ENCODE measurements at regions not wholly inside any gene's neighbourhood (a gene's known extent, or its start where the extent isn't known, plus 50 kb on each side); places are given as distances from the start of the nearest gene placed in this dataset.
"Not testable (repeated sequence)": the region's sequence is repeated elsewhere in the genome, so short reads cannot be mapped to it uniquely, and the experiment has no call there.

GRCh38 chr1:55514571-55514970 is 299.4 kb upstream of the USP24 start:
- H3K4me1 ChIP-seq (ENCODE audit: control insufficient read depth, insufficient read depth, low read length); RAD21 ChIA-PET (ENCODE audit: unreplicated experiment); intact Hi-C loops (cut with micrococcal nuclease; ENCODE audit: unreplicated experiment); BruUV-seq (replicated peaks); H3K4me3 ChIP-seq; H4K20me1 ChIP-seq (ENCODE audit: control insufficient read depth, insufficient read depth); POLR2A ChIA-PET; ATAC-seq; H2AFZ ChIP-seq (ENCODE audit: control insufficient read depth, low read depth, low read length); SMC1A ChIA-PET (ENCODE audit: uncharacterized antibody, unreplicated experiment); FAIRE-seq; H3K9ac ChIP-seq (ENCODE audit: control insufficient read depth, insufficient read depth, low read length); H3K27ac ChIP-seq (ENCODE audit: control insufficient read depth, insufficient read depth); H3K36me3 ChIP-seq (ENCODE audit: control insufficient read depth in 2 of 2, insufficient read depth in 2 of 2, low read length in 1 of 2); H3K9me3 ChIP-seq (replicated peaks; ENCODE audit: control insufficient read depth, insufficient read depth, low read length); H3K27me3 ChIP-seq (replicated peaks in 1 of 2; ENCODE audit: control insufficient read depth in 2 of 2, insufficient read depth in 2 of 2, low read length in 1 of 2); H3K79me2 ChIP-seq (ENCODE audit: control insufficient read depth, insufficient read depth, low read length); DNase-seq (ENCODE audit: low read depth, low spot score); H3K4me2 ChIP-seq (ENCODE audit: control insufficient read depth, insufficient read depth); in situ Hi-C loops (cut with MboI): not testable (repeated sequence)
- 21% methylated on average over 4 of the region's 4 CpGs for WGBS (ENCODE audit: insufficient coverage, insufficient replicate concordance, low lambda C conversion rate, missing lambda C conversion rate)
- CTCF ChIA-PET, result interaction anchor here (0.7 kb wide), 1 partner anchor 1309 kb away, joined by 4 read pairs; no protein-coding TSS in a partner anchor

GRCh38 chr1:55512466-55512865 is 297.3 kb upstream of the USP24 start:
- in situ Hi-C loops (cut with MboI) (no loop called here), intact Hi-C loops (cut with micrococcal nuclease; ENCODE audit: unreplicated experiment) (no loop called here)
- no TSS peak for BruUV-seq (replicated peaks)
- H2AFZ ChIP-seq (ENCODE audit: control insufficient read depth, low read depth, low read length), result no peak overlapping the region
- no peak overlapping the region for H3K27ac ChIP-seq (ENCODE audit: control insufficient read depth, insufficient read depth)
- ChIA-PET CTCF (interaction anchor here (0.6 kb wide), 1 partner anchor 1079 kb away, joined by 4 read pairs; no protein-coding TSS in a partner anchor), SMC1A (ENCODE audit: uncharacterized antibody, unreplicated experiment) (no interaction called here), RAD21 (ENCODE audit: unreplicated experiment) (no interaction called here), POLR2A (no interaction called here)
- ATAC-seq (no peak), FAIRE-seq (no peak), DNase-seq (ENCODE audit: low read depth, low spot score) (no peak)
- no peaks in the 10 kb centered on the region for H3K79me2 ChIP-seq (ENCODE audit: control insufficient read depth, insufficient read depth, low read length)
- no peaks in the 10 kb centered on the region for H3K36me3 ChIP-seq (ENCODE audit: control insufficient read depth in 2 of 2, insufficient read depth in 2 of 2, low read length in 1 of 2)
- no peak overlapping the region for H3K4me2 ChIP-seq (ENCODE audit: control insufficient read depth, insufficient read depth)
- no peaks in the 10 kb centered on the region for H4K20me1 ChIP-seq (ENCODE audit: control insufficient read depth, insufficient read depth)
- H3K4me3 ChIP-seq, result no peak overlapping the region
- no peaks in the 10 kb centered on the region for H3K9me3 ChIP-seq (replicated peaks; ENCODE audit: control insufficient read depth, insufficient read depth, low read length)
- no peaks in the 10 kb centered on the region; a peak in 1 of 4 replicates for H3K27me3 ChIP-seq (replicated peaks in 1 of 2; ENCODE audit: control insufficient read depth in 2 of 2, insufficient read depth in 2 of 2, low read length in 1 of 2)
- no peak overlapping the region for H3K9ac ChIP-seq (ENCODE audit: control insufficient read depth, insufficient read depth, low read length)
- 42% methylated on average over 2 of the region's 2 CpGs for WGBS (ENCODE audit: insufficient coverage, insufficient replicate concordance, low lambda C conversion rate, missing lambda C conversion rate)
- H3K4me1 ChIP-seq (ENCODE audit: control insufficient read depth, insufficient read depth, low read length), result no peaks in the 10 kb centered on the region
- TF ChIP-seq CUX1 (IDR thresholded peaks at IDR 0.05; ENCODE audit: insufficient replicate concordance, low read depth, low read length) (no peak), ZNF207 (IDR thresholded peaks at IDR 0.05; ENCODE audit: borderline replicate concordance) (no peak), ZNF274 (IDR thresholded peaks at IDR 0.05; ENCODE audit: insufficient read depth, insufficient read length) (no peak), MYC (IDR thresholded peaks at IDR 0.05; ENCODE audit: insufficient read depth, insufficient read length, insufficient replicate concordance, low read length, severe bottlenecking) (no peak), TCF3 (IDR thresholded peaks at IDR 0.05; ENCODE audit: borderline replicate concordance, insufficient read depth, low read depth, low read length) (no peak), PBX3 (IDR thresholded peaks at IDR 0.05; ENCODE audit: insufficient replicate concordance, low read depth, low read length) (no peak), RELA (IDR thresholded peaks at IDR 0.05; ENCODE audit: borderline replicate concordance, partially characterized antibody) (no peak), ETV6 (conservative IDR thresholded peaks at IDR 0.05 in 1 of 2, IDR thresholded peaks at IDR 0.05 in 1 of 2; ENCODE audit: borderline replicate concordance in 1 of 2, low read depth in 1 of 2) (no peak), ZNF622 (IDR thresholded peaks at IDR 0.05) (no peak), EGR1 (IDR thresholded peaks at IDR 0.05; ENCODE audit: borderline replicate concordance in 1 of 2, low read depth in 2 of 2, low read length in 2 of 2) (no peak), STAT3 (IDR thresholded peaks at IDR 0.05; ENCODE audit: low read depth, low read length) (no peak)
